NCI-H128 (cell line): ENCODE measurements at regions not wholly inside any gene's neighbourhood (a gene's known extent, or its start where the extent isn't known, plus 50 kb on each side); places are given as distances from the start of the nearest gene placed in this dataset.

Experiments used
- DNase-seq: peaks from one replicate; lab custom pipeline; 2025; ENCODE audit not compliant: unreplicated experiment; lab: John Stamatoyannopoulos, UW

- no peak for DNase-seq
Measured at GRCh38 chr5:20574576-20574975, 586.6 kb upstream of the CDH18 start.

DNA sequence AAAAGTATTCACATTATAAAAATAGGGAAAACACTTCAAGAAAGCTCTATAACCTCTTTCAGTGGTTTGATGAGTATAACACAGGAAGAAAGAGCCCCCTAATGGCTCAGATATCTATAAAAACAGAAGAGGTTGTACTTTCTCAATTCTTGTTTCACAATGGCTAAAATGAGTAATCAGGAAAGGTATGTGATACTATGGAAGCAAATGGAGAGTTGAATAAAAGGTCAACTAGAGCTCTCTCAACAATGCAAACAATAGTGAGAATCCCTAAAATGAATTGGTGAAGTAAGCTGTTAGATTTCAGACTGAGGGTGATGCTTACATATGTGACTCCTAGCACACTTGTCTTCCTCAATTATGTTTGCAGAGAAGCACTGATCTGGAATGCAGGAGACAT lies 584.6 kb upstream of the CDH18 start:
- no peak for DNase-seq

- DNase-seq = no peak
Measured at GRCh38 chr5:20570486-20570885, 582.5 kb upstream of the CDH18 start.

- no peak for DNase-seq
Measured at GRCh38 chr5:20562544-20562943, 574.5 kb upstream of the CDH18 start.

DNA sequence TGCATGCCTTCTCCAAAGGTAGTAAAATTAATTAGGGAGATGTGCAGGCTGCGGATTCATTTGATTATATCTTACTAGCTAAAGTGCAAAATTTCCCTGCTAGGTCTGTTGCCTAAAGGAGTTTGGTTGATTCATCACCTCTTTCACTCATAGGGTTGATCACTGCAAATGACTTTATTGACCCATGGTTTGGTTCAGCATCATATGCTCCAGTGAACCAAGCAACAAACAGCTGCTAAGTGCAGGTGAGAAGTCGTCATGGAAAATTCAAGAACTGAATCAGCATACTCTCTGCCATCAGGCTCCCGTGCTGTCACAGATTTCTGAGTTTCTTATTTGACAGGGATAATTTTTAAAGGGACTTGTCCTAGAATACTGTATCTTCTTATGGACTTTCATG lies 571.8 kb upstream of the CDH18 start:
- DNase-seq = no peak

DNA sequence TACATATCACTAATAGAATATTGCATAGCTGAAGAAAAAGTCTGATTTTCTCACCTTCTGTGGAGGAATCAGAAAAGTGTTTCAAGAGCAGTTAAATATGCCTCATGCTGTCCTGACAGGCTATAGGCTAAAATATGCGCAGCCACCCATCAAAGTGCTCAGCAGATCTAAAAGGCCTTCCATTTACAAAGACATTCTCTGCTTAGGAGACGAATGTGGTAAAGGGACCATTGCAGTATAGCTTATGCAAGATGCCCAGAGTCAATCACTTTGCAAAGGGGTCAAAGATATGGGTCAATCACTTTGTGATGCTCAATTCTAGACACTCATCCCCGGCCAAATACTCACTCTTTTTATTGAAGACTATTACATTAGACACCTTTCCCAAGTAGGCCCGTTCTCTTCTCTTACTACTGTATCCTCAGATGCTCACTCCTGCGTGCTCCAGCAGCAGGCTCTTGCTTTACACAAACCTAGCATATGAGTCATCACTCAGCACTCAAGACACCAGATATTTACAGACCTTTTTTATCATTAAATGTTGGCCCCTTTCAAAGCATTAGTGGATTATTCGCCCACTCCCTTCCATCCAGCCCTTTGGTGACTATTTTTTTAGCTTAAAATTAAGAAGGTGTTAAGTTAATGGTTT lies 568.2 kb upstream of the CDH18 start:
- no peak for DNase-seq

DNA sequence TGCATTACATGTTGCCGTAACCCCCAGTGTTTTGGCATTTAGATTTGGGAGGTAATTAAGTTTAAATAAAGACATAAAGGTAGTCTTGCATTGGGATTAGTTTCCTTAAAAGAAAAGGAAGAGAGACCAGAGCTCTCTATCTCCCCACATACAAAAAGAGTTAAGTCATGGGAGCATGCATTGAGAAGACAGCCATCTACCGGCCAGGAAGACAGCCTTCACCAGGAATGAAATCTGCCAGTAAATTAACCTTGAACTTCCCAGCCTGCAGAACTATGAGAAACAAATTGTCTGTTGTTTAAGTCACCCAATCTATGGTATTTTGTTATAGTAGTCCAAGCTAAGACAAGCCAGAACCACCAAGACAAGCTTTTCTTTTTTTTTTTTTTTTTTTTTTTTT lies 567.0 kb upstream of the CDH18 start:
- DNase-seq = no peak

- no peak for DNase-seq
Measured at GRCh38 chr5:20554001-20554400, 566.0 kb upstream of the CDH18 start.

DNA sequence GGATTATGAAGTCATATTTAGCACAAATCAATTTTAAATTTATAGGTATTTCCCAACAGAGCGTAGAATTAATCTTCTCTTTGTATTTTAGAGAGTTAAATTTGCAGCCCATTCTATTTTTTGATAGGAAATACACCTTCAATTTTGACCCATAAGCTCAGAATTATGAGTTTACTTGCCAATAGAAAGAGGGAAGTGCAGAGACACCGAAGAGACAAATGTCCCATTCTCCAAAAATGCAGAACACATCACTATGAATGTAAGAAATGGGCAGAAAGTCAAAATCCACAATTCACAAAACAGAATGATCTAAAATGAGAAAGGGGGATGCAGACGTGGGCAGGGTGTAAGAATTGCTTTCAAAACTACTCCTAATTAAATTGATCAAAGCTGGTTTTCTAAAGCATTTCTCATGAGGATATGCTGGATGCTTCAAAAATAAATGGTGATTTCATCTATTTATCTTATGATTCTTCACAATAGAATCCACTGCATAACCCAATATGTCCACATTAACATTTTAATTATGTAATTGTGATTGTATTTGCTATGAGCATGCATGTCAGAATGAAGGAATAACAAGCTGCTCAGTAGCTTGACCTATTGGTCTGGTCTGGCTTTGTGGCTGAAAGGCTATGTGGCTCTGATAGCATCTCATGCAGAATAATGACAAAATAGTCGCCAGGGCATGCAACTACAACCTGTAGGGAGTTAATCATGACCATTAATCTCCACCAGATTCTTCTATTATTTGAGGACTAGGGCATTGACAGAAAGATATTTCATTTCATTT lies 550.1 kb upstream of the CDH18 start:
- no peak for DNase-seq

DNA sequence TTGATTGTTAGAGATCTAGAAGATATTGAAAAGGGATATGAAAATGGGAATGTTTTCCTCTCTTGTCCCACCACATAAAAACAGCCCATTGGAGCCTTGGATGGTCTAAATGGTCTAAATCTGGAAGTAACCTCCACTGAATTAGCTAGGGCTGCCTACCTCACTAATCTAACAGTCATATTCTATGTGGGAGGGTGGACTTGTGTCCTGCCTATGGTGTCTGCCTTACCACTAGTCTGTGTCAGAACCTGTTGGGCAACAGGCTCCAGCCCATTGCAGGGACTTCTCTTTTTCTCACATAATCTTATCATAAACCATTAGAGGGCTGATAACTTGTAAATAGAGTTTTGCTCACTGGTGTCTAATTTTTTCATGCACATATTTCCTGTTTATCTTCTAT lies 548.8 kb upstream of the CDH18 start:
- no peak for DNase-seq

DNA sequence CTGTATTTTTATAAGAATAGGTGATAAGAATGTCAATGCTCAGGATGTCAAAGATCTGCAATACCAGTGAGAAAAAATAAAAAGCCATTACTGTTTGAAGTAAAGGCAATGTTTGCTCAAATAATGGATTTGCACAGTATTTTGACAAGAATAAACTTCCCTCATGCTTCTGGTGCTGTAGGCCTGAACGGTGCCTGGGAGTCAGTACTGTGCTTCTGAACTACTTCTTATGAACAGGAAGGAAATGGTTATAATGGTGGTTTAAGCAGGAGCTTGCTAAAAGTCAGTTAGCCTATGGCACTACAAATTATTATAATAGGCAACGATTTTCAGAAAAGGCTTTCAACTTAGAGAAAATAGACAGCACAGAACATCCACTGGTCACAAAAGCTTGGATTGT lies 548.3 kb upstream of the CDH18 start:
- no peak for DNase-seq

DNA sequence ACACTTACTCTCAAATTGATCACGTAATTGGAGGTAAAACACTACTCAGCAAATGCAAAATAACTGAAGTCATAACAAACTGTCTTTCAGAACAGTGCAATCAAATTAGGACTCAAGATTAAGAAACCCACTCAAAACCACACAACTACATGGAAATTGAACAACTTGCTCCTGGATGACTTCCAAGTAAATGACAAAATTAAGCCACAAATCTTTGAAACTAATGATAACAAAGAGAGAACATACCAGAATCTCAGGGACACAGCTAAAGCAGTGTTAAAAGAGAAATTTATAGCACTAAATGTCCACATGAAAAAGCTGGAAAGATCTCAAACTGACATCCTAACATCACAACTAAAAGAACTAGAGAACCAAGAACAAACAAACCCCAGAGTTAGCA lies 540.5 kb upstream of the CDH18 start:
- no peak for DNase-seq

DNA sequence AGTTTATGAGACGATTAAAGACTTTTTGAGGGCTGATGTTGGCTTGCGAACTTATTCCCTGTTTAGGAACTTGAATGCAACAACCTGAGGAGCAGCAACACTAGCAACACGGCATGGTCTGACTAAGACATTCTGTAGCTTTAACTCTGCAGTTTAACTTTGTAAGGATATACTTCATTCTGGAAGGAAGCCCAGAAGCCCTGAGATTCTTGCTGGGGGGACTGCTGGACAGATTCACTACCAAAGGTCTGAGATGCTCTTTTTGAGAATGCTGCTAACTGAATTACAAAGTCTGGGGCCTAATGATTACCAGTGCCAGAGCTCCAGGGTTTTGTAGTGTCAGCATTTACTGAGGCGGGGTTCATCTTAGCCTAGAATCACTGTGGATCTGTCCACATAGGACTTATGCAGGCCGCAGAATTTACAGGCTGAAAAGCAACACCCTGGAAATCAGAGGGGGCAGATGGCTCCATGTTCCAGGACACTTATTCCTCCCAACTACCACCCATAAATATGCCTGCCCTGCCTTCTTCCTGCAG lies 537.1 kb upstream of the CDH18 start:
- no peak for DNase-seq

GRCh38 chr5:20522905-20523482 lies 535.0 kb upstream of the CDH18 start:
- DNase-seq = no peak

DNA sequence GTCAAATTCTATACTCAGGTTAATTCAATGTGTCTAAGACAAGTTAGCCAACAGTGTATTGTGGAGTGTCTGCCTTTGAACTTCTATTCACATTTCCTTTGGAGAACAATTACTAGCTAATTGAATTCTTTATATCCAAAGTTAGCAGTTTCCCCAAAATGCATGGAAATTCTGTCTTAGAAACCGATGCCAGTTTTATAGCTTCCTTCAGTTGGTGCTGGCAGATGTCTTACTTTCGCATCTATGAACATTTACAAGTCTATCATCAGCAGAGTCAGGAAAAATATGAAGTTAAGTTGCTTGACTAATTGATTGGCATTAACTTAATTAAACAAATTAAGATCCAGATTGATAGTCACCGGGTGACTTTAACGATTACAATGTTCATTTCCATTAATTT lies 527.6 kb upstream of the CDH18 start:
- DNase-seq = no peak

- DNase-seq = no peak
Measured at GRCh38 chr5:20514145-20514544, 526.1 kb upstream of the CDH18 start.

- DNase-seq = no peak
Measured at GRCh38 chr5:20500546-20500945, 512.5 kb upstream of the CDH18 start.

DNA sequence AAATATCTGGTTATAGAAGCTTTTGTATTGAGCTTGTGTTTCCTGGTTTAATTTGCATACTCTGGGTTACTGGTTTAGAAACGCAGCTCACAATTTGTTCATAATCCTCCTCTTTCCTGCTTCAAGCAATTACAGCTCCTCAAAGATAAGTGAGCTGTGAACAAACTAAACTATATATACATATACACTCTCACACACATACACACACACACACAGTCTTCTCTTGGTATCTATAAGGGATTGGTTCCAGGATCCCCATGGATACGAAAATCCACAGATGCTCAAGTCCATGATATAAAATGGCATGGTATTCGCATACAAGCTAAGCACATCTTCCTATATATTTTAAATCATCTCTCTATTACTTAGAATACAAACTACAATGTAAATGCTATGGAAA lies 510.9 kb upstream of the CDH18 start:
- no peak for DNase-seq

- no peak for DNase-seq
Measured at GRCh38 chr5:20498102-20498501, 510.1 kb upstream of the CDH18 start.

DNA sequence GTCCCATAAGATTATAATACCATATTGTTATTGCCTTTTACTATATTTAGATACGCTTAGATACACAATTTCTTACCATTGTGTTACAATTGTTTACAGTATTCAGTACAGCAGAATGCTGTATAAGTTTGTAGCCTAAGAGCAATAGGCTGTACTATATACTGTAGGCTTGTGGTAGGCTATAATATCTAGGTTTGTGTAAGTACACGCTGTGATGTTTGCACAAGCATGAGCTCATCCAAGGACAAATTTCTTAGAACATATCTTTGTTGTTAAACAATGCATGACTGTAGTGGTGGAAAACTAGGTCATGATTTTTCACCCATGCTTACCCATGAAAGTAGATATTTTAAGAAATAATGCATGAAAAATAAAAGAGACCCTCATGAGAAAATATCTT lies 509.4 kb upstream of the CDH18 start:
- DNase-seq = no peak

- no peak for DNase-seq
Measured at GRCh38 chr5:20494706-20495105, 506.7 kb upstream of the CDH18 start.

DNA sequence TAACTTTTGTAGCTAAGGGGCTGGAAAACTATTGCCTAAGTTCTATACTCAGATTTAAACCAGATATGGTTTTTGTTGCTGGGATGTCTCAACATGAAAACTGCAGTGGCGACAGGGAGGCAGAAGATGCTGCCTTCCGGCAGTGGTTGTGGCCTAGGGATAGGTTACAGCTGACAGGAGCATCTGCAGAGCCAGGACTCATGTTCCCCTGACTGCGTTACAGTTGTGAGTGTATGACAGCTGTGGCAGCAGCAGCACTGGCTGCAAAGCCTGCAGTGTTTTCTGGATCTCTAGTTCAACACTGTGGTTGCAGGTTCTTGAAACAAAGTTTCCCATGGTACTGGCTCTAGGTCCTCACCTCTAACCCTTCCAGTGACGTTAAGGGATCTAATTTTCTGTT lies 498.8 kb upstream of the CDH18 start:
- DNase-seq = no peak
